A549 (cell line): ENCODE measurements at regions not wholly inside any gene's neighbourhood (a gene's known extent, or its start where the extent isn't known, plus 50 kb on each side); places are given as distances from the start of the nearest gene placed in this dataset.

Source experiments
- ATAC-seq, 2 experiments: fragments of 200-7000 bp in 1 of 2; fragments of >200 bp in 1 of 2; cut with Nextera tagmentation in 1 of 2; cut with Tn5 transposase in 1 of 2; 3 replicates each; pipeline versions ENCODE4 v1.8.0 to v1.9.1; 2018 to 2020; ENCODE audit warnings: mild to moderate bottlenecking in 1 of 2, moderate library complexity in 1 of 2
- CTCF ChIA-PET: fragments of 300-600 bp; sonication (Branson Sonifier 250); formaldehyde crosslinking; extraction: SDS; loops from one replicate; lab custom pipeline; 2021; ENCODE audit warnings: antibody characterized with exemption, inconsistent platforms; lab: Yijun Ruan, JAX
- POLR2A ChIA-PET: fragments of 350-600 bp; formaldehyde crosslinking; extraction: SDS; loops from one replicate; lab custom pipeline; 2021; ENCODE audit warnings: antibody characterized with exemption, inconsistent platforms; lab: Yijun Ruan, JAX
- DNase-seq, 2 experiments: peaks; one replicate each; pipeline versions ENCODE4 v3.0.0 to v3.0.0-alpha.2; 2011 to 2016; ENCODE audit warnings: low read depth in 1 of 2, low spot score in 1 of 2
- FAIRE-seq: peaks from 2 replicates; lab custom pipeline; 2011; peaks lifted over from hg19 to GRCh38; lab: Jason Lieb, UNC
- H3K27ac ChIP-seq, 2 experiments: fragments of >200 bp; sonication (Bioruptor Twin); formaldehyde crosslinking; 3 replicates each; pipeline ENCODE4 v1.5.1; 2016 to 2017
- H3K4me1 ChIP-seq: fragments of >200 bp; sonication (Bioruptor Twin); formaldehyde crosslinking; 3 replicates; pipeline ENCODE4 v1.6.1; 2016
- H3K4me2 ChIP-seq: fragments of >200 bp; sonication (Bioruptor Twin); formaldehyde crosslinking; 3 replicates; pipeline ENCODE4 v1.6.1; 2016
- H3K4me3 ChIP-seq: fragments of >200 bp; sonication (Bioruptor Twin); formaldehyde crosslinking; 3 replicates; pipeline ENCODE4 v1.5.1; 2016
- H3K9me3 ChIP-seq: fragments of >200 bp; sonication (Bioruptor Twin); formaldehyde crosslinking; 3 replicates; pipeline ENCODE4 v1.6.1; 2016
- BHLHE40 ChIP-seq: IDR thresholded peaks from 2 replicates; pipeline ENCODE4 v1.6.1; 2012; ENCODE audit warnings: low read depth, low read length, inconsistent platforms
- CBX2 ChIP-seq: fragments of 200-600 bp; sonication (generic); IDR thresholded peaks from 2 replicates; pipeline ENCODE4 v1.6.1; 2016; ENCODE audit warnings: low read depth, mild to moderate bottlenecking, borderline replicate concordance
- CBX8 ChIP-seq: fragments of 200-600 bp; sonication (generic); IDR thresholded peaks from 2 replicates; pipeline ENCODE4 v1.6.1; 2016
- CEBPB ChIP-seq, 2 experiments: fragments of >200 bp in 1 of 2; sonication (Bioruptor Twin) in 1 of 2; formaldehyde crosslinking in 1 of 2; IDR thresholded peaks; 2 replicates each; pipeline ENCODE4 v1.6.1; 2012 to 2016
- CHD2 ChIP-seq: fragments of 150-350 bp; IDR thresholded peaks from 2 replicates; pipeline ENCODE4 v1.6.1; 2014; ENCODE audit warnings: low read length; ENCODE audit not compliant: partially characterized antibody
- CHD4 ChIP-seq: fragments of 200-600 bp; sonication (generic); IDR thresholded peaks from 2 replicates; pipeline ENCODE4 v1.6.1; 2016; ENCODE audit warnings: antibody characterized with exemption, mild to moderate bottlenecking, borderline replicate concordance
- E2F6 ChIP-seq: IDR thresholded peaks from 2 replicates; pipeline ENCODE4 v1.6.1; 2012; ENCODE audit warnings: low read depth, borderline replicate concordance
- EHMT2 ChIP-seq: fragments of 200-600 bp; sonication (generic); IDR thresholded peaks from 2 replicates; pipeline ENCODE4 v1.6.1; 2016; ENCODE audit warnings: antibody characterized with exemption, low read depth, mild to moderate bottlenecking, moderate library complexity
- EP300 ChIP-seq, 2 experiments: fragments of >200 bp; sonication (Bioruptor Twin); formaldehyde crosslinking; IDR thresholded peaks; 2 replicates in 1 of 2; 3 replicates in 1 of 2; pipeline ENCODE4 v1.6.1; 2016 to 2017
- ESRRA ChIP-seq: fragments of 150-350 bp; IDR thresholded peaks from 2 replicates; pipeline ENCODE4 v1.6.1; 2014; ENCODE audit warnings: mild to moderate bottlenecking, low read length, borderline replicate concordance
- FOSL2 ChIP-seq, 2 experiments: fragments of 450-650 bp in 1 of 2; fragments of >200 bp in 1 of 2; sonication (Bioruptor Twin) in 1 of 2; formaldehyde crosslinking; IDR thresholded peaks; 2 replicates each; pipeline versions ENCODE4 v1.5.0 to v1.6.1; 2016 to 2020; ENCODE audit warnings: mild to moderate bottlenecking in 1 of 2, moderate library complexity in 1 of 2
- HEYL ChIP-seq: fragments of 250-450 bp; sonication (Bioruptor Pico); IDR thresholded peaks from 2 replicates; pipeline ENCODE4 v1.8.0; 2021; ENCODE audit warnings: mild to moderate bottlenecking, moderate library complexity
- HMGXB4 ChIP-seq: fragments of 250-450 bp; sonication (Bioruptor Pico); IDR thresholded peaks from 2 replicates; pipeline ENCODE4 v1.5.0; 2021; ENCODE audit warnings: mild to moderate bottlenecking, moderate library complexity, borderline replicate concordance
- HOXB13 ChIP-seq: fragments of 250-450 bp; sonication (Bioruptor Pico); IDR thresholded peaks from 2 replicates; pipeline ENCODE4 v1.5.0; 2020; ENCODE audit warnings: low read depth, mild to moderate bottlenecking, moderate library complexity
- HOXB5 ChIP-seq: fragments of 250-450 bp; sonication (Bioruptor Pico); IDR thresholded peaks from 2 replicates; pipeline ENCODE4 v1.5.0; 2020; ENCODE audit warnings: mild to moderate bottlenecking, moderate library complexity
- JUNB ChIP-seq: fragments of >200 bp; sonication (Bioruptor Twin); formaldehyde crosslinking; IDR thresholded peaks from 2 replicates; pipeline ENCODE4 v1.6.1; 2016
- KDM1A ChIP-seq: fragments of 200-600 bp; sonication (generic); IDR thresholded peaks from 2 replicates; pipeline ENCODE4 v1.6.1; 2016; ENCODE audit warnings: low read depth, mild to moderate bottlenecking
- KDM5A ChIP-seq: fragments of 200-600 bp; sonication (generic); IDR thresholded peaks from 2 replicates; pipeline ENCODE4 v1.6.1; 2016; ENCODE audit warnings: antibody characterized with exemption, mild to moderate bottlenecking
- MAX ChIP-seq: IDR thresholded peaks from 2 replicates; pipeline ENCODE4 v1.6.1; 2012
- NFE2L2 ChIP-seq: fragments of 150-350 bp; conservative IDR thresholded peaks from 2 replicates; pipeline ENCODE4 v1.6.1; 2014; ENCODE audit warnings: low read length
- PBX3 ChIP-seq: IDR thresholded peaks from 2 replicates; pipeline ENCODE4 v1.6.1; 2012
- POLR2A ChIP-seq: IDR thresholded peaks from 2 replicates; pipeline ENCODE4 v1.6.1; 2012; ENCODE audit warnings: mild to moderate bottlenecking, low read length
- RCOR1 ChIP-seq: fragments of 150-350 bp; IDR thresholded peaks from 2 replicates; pipeline ENCODE4 v1.6.1; 2014; ENCODE audit warnings: antibody characterized with exemption, low read length, low read depth
- RNF2 ChIP-seq: fragments of 200-600 bp; sonication (generic); IDR thresholded peaks from 2 replicates; pipeline ENCODE4 v1.6.1; 2016; ENCODE audit warnings: low read depth, mild to moderate bottlenecking, antibody characterized with exemption, moderate library complexity, borderline replicate concordance
- SMC3 ChIP-seq: fragments of >200 bp; sonication (Bioruptor Twin); formaldehyde crosslinking; IDR thresholded peaks from 3 replicates; pipeline ENCODE4 v1.6.1; 2018; ENCODE audit warnings: inconsistent platforms
- SREBF2 ChIP-seq: fragments of 450-650 bp; IDR thresholded peaks from 2 replicates; pipeline ENCODE4 v1.6.1; 2014; ENCODE audit warnings: mild to moderate bottlenecking, moderate library complexity
- TP53 ChIP-seq: fragments of 250-450 bp; sonication (Bioruptor Pico); IDR thresholded peaks from 2 replicates; pipeline ENCODE4 v1.5.0; 2021; ENCODE audit warnings: mild to moderate bottlenecking, moderate library complexity
- ZFP36 ChIP-seq: fragments of 450-650 bp; IDR thresholded peaks from 2 replicates; pipeline ENCODE4 v1.6.1; 2014; ENCODE audit warnings: borderline replicate concordance; ENCODE audit not compliant: partially characterized antibody
- WGBS: methylation state at CpG from one replicate; pipeline ENCODE4 v1.1.6; 2017; ENCODE audit errors: missing lambda C conversion rate; 5-methylcytosine and 5-hydroxymethylcytosine counted together

- H3K9me3 ChIP-seq = no peaks in the 10 kb centered on the region
- no peaks in the 10 kb centered on the region for H3K4me1 ChIP-seq
- no peak for TF ChIP-seq CBX8
- TF ChIP-seq NFE2L2 = no peak
- no peak for TF ChIP-seq PBX3
- TF ChIP-seq KDM1A = no peak
- TF ChIP-seq CBX2 = no peak
- TF ChIP-seq HOXB5 (CRISPR knock-in tag) = no peak
- TF ChIP-seq EHMT2 = no peak
- TF ChIP-seq JUNB = no peak
- TF ChIP-seq EP300 (IDR thresholded peaks at IDR 0.05) = no peak
- TF ChIP-seq E2F6 = no peak
- no peak for TF ChIP-seq CHD2
- TF ChIP-seq CHD4 = no peak
- TF ChIP-seq CEBPB (IDR thresholded peaks at IDR 0.05) = no peak
- no peak for TF ChIP-seq RNF2
- no peak for TF ChIP-seq ZFP36
- no peak for TF ChIP-seq SMC3
- H3K4me2 ChIP-seq = no peak overlapping the region
- no peak overlapping the region for H3K4me3 ChIP-seq
- WGBS = 46% methylated on average over 5 of the region's 5 CpGs
- ChIA-PET CTCF (interaction anchor here (0.9 to 1.7 kb wide), 2 partner anchors 181 to 189 kb away, joined by 3 read pairs; no protein-coding TSS in a partner anchor), POLR2A (interaction anchor here (0.5 kb wide), 1 partner anchor 12 kb away, joined by 3 read pairs; no protein-coding TSS in a partner anchor)
- DNase-seq (no peak), ATAC-seq (no peak), FAIRE-seq (no peak)
- H3K27ac ChIP-seq = no peak overlapping the region
Observed at GRCh38 chr10:7101451-7101850, 309.4 kb downstream of the SFMBT2 start.

- ATAC-seq (no peak), FAIRE-seq (no peak), DNase-seq (no peak)
- TF ChIP-seq HOXB13 (CRISPR knock-in tag) = no peak
- no peak for TF ChIP-seq CBX8
- no peak for TF ChIP-seq TP53 (CRISPR knock-in tag)
- TF ChIP-seq SREBF2 = no peak
- no peak for TF ChIP-seq BHLHE40
- no peak for TF ChIP-seq KDM5A
- no peak for TF ChIP-seq NFE2L2
- TF ChIP-seq POLR2A = no peak
- TF ChIP-seq MAX = no peak
- Histone ChIP-seq H3K9me3 (no peaks in the 10 kb centered on the region), H3K27ac (no peak overlapping the region), H3K4me1 (no peaks in the 10 kb centered on the region), H3K4me2 (no peak overlapping the region), H3K4me3 (no peak overlapping the region)
- WGBS = 16% methylated on average over 8 of the region's 8 CpGs
- POLR2A ChIA-PET = no interaction called here
- CTCF ChIA-PET = interaction anchor here (1.5 kb wide), 1 partner anchor 10 kb away, joined by 4 read pairs; no protein-coding TSS in a partner anchor
Observed at GRCh38 chr10:7100032-7100702, 310.7 kb downstream of the SFMBT2 start.

GRCh38 chr10:7098160-7098762 is 312.6 kb downstream of the SFMBT2 start:
- CTCF ChIA-PET = interaction anchor here (1.5 kb wide), 1 partner anchor 8 kb away, joined by 4 read pairs; no protein-coding TSS in a partner anchor
- 15% methylated on average over 3 of the region's 3 CpGs for WGBS
- TF ChIP-seq HMGXB4 (CRISPR knock-in tag) (no peak), NFE2L2 (no peak), FOSL2 (IDR thresholded peaks at IDR 0.05) (no peak), FOSL2 (CRISPR knock-in tag; IDR thresholded peaks at IDR 0.05) (no peak), CHD2 (no peak), RCOR1 (no peak), KDM5A (no peak), ESRRA (no peak), ZFP36 (no peak), HEYL (CRISPR knock-in tag) (no peak)

More at GRCh38 chr10:7098160-7098762, 312.6 kb downstream of the SFMBT2 start:
- POLR2A ChIA-PET = no interaction called here
- no peaks in the 10 kb centered on the region for H3K4me1 ChIP-seq
- FAIRE-seq (no peak), ATAC-seq (no peak), DNase-seq (no peak)
- H3K9me3 ChIP-seq = no peaks in the 10 kb centered on the region
- H3K4me3 ChIP-seq = no peak overlapping the region
- no peak overlapping the region for H3K27ac ChIP-seq
- no peak overlapping the region for H3K4me2 ChIP-seq
